ENCODE measurements at regions not wholly inside any gene's neighbourhood (a gene's known extent, or its start where the extent isn't known, plus 50 kb on each side); places are given as distances from the start of the nearest gene placed in this dataset.

GRCh38 chr10:130230036-130230435 is 93.8 kb downstream of the GLRX3 start:
- no peak for DNase-seq (ENCODE audit: low spot score)

GRCh38 chr10:130230611-130231010 is 94.4 kb downstream of the GLRX3 start:
- no peak for DNase-seq (ENCODE audit: low spot score)

- DNase-seq (ENCODE audit: low spot score): no peak
Measured at GRCh38 chr10:130231251-130231741, 95.1 kb downstream of the GLRX3 start.

GRCh38 chr10:130232166-130233034 is 96.2 kb downstream of the GLRX3 start:
- no peak for DNase-seq (ENCODE audit: low spot score)

GRCh38 chr10:130233035-130233360 is 96.8 kb downstream of the GLRX3 start:
- no peak for DNase-seq (ENCODE audit: low spot score)

GRCh38 chr10:130233426-130233825 is 97.2 kb downstream of the GLRX3 start:
- DNase-seq (ENCODE audit: low spot score): no peak

GRCh38 chr10:130234171-130234965 is 98.2 kb downstream of the GLRX3 start:
- DNase-seq (ENCODE audit: low spot score): no peak

- no peak for DNase-seq (ENCODE audit: low spot score)
Measured at GRCh38 chr10:130236711-130237110, 100.5 kb downstream of the GLRX3 start.

- no peak for DNase-seq (ENCODE audit: low spot score)
Measured at GRCh38 chr10:130240409-130240808, 104.2 kb downstream of the GLRX3 start.

- DNase-seq (ENCODE audit: low spot score): no peak
Measured at GRCh38 chr10:130242513-130242912, 106.3 kb downstream of the GLRX3 start.

GRCh38 chr10:130243015-130243414 is 106.8 kb downstream of the GLRX3 start:
- DNase-seq (ENCODE audit: low spot score): no peak

GRCh38 chr10:130244031-130244927 is 108.1 kb downstream of the GLRX3 start:
- no peak for DNase-seq (ENCODE audit: low spot score)

- DNase-seq (ENCODE audit: low spot score): no peak
Measured at GRCh38 chr10:130244928-130245495, 108.8 kb downstream of the GLRX3 start.

- no peak for DNase-seq (ENCODE audit: low spot score)
Measured at GRCh38 chr10:130246113-130246512, 109.9 kb downstream of the GLRX3 start.

- no peak for DNase-seq (ENCODE audit: low spot score)
Measured at GRCh38 chr10:130250127-130250526, 113.9 kb downstream of the GLRX3 start.

- no peak for DNase-seq (ENCODE audit: low spot score)
Measured at GRCh38 chr10:130251766-130252165, 115.6 kb downstream of the GLRX3 start.

GRCh38 chr10:130254243-130254642 is 118.1 kb downstream of the GLRX3 start:
- no peak for DNase-seq (ENCODE audit: low spot score)

- DNase-seq (ENCODE audit: low spot score): no peak
Measured at GRCh38 chr10:130254662-130255061, 118.5 kb downstream of the GLRX3 start.

- DNase-seq (ENCODE audit: low spot score): no peak
Measured at GRCh38 chr10:130255777-130256176, 119.6 kb downstream of the GLRX3 start.

- no peak for DNase-seq (ENCODE audit: low spot score)
Measured at GRCh38 chr10:130257897-130258296, 121.7 kb downstream of the GLRX3 start.

GRCh38 chr10:130259380-130259779 is 123.2 kb downstream of the GLRX3 start:
- no peak for DNase-seq (ENCODE audit: low spot score)

- no peak for DNase-seq (ENCODE audit: low spot score)
Measured at GRCh38 chr10:130261306-130261705, 125.1 kb downstream of the GLRX3 start.
